Stimulated activated CD4-positive, alpha-beta T cell treated with anti-CD3 and anti-CD28 coated beads, Interleukin-15, amount 100 ng/mL, for 1 hour (primary cell): ENCODE measurements at regions not wholly inside any gene's neighbourhood (a gene's known extent, or its start where the extent isn't known, plus 50 kb on each side); places are given as distances from the start of the nearest gene placed in this dataset.

Source experiments
- DNase-seq, 2 donors: peaks; one replicate each; pipeline ENCODE4 v3.0.0-alpha.2; 2020; ENCODE audit warnings: low read depth in 1 of 2, low spot score in 1 of 2

DNA sequence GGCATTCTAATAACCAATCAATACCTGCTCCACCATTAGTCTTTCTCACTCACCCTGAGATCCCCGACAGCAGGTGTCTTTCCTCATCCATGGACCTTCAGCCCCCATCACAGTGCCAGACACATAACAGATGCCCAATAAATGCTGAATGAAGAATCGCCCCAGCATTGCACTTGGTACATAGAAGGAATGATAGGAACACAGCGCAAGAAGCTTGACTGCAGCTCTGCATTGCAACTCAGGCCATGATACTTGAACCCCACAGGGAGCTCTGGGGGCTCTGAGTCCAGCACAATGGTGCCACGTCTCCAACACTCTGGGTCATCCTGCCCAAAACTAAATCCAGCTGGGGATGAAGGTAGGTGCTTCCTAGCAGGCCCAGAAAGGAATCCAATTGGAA lies 355.0 kb upstream of the SLC30A5 start:
- no peak for DNase-seq

DNA sequence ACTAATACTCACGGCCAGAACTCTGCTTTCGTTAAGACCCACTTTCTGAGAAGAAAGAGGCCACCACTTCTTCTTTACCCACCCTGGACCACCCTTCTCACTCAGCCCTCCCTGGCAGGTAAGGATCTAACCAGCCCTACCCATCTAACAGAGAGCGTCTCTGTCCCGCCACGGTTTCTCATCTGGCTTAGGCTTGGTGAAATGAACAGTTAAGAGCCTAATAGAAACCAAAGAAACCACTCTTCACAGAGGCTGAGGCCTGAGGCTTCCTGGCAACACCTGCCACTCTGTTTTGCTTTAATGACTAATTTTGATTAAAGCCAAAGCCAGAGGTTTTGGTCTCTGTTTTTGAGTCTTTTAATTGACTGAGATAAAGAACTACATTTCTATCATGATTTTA lies 354.1 kb upstream of the SLC30A5 start:
- DNase-seq = no peak

DNA sequence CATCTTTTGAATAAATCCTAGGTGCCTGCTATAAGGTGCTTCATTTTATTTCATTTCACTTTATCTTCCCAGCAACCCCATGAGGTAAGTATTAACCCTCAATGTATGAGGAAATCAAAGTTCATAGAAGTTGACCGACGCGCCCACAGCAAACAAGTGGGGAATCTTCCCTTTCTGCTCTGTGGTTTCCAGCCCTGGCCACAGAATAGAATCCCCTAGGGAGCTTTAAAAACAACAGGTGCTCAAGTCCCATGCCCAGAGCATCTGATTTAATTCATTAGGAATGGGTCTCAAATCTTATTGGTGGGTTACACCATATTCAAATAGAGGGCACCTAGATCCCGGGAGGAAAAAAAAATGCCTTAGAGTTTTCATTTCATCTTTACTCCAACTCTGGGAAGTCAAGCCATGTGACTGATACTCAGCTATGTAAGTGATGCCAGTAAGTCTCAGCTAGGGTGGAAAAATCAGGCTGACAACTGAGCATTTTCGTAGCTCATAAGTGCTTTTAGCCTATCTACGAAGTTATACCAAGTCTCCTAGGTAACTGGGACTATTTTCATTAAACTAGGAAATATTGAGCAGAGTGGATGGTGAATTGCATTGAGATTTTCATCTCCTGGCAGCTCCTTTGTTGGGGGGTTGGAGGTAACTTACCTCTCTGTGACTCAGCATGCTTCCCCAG lies 353.4 kb upstream of the SLC30A5 start:
- no peak for DNase-seq

DNA sequence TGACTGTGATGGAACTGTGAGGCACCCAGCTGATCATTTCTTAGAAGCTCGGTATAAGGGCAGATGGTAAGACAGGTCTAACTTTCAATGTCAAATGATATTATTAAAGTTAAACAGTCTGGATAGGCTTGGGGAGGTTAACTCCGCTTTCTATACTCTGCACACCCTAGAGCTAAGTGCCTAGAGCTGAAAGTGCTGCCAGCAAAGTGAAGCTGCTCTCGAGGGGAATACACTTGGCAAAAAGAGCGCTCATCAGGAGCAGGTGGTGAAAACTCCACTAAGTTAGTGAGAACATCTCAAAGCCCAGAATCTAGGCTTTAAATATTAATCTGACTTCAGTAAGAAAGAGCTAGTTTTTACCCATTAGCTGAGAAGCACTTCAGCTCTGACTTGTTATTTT lies 349.6 kb upstream of the SLC30A5 start:
- DNase-seq = no peak

DNA sequence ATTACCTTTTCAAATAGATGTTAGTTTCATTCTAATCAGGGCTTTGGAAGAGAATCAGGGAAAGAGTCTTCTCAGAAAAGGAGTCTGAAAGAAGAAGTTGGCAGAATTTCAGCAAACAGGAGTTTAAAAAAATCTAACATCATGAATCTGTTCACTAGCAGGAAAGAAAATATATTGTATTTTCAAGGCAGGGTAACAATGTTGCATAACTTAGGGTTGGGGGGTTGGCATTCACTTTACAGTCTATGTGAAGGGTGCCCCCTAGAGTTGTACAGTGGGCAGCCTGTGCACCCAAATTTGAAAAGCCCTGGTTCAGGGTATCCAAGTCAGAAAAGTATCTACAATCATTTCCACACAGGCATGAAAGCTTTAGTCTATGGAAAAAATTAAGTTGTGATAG lies 348.4 kb upstream of the SLC30A5 start:
- DNase-seq = no peak

DNA sequence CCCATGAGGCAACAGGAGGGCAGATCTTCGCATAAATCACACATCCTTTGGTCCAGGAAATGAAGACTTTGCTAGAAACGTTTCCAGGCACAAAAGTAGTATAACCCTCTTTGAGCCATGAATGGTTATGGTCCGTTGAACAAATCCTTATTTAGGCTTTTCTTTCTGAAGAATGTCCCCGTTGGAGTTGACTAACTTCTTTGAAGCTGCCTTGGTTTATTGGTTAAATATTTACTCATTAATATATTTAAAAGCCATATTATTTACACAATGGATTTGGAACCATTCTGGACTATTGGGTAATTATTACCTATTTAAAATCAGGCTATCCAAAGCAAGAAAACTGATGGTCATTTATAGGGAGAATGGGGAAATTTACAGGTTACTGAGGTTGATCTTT lies 347.6 kb upstream of the SLC30A5 start:
- DNase-seq = no peak

DNA sequence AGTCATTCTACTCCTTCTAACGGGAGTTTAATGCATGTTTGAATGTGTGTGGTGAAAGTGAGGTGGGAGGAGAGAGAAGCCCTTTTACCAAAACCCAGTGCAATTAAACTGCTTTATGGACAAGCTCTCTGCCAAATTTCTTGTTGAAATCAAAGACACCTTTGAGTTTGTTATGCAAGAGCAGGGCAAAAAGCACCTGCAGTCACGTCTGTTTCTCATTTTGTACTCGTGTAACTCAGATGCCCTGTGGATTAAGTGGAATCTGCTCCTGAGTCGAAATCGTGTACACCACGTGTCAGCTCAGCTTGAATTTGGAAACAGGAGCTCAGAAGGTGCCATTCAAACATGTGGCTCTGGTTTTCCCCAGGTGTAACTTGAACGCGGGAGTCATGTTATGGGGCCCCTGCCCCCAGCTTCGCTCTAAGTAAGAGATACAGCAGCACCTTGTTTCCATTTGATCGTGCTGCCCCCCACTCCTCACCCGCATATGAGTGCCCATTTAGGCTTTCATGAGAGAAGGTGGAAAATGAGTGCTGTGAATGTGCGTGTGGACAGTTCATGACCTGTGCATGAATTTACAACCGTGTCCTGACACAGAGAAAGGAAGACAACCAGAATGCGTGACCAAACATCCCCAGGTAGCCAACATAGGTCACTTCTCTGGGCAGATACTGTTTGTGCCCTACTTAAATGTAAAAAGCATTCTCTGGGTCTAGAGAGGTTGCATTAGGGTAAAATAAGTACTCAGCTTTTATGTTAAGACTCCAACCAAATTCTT lies 347.0 kb upstream of the SLC30A5 start:
- DNase-seq = no peak

DNA sequence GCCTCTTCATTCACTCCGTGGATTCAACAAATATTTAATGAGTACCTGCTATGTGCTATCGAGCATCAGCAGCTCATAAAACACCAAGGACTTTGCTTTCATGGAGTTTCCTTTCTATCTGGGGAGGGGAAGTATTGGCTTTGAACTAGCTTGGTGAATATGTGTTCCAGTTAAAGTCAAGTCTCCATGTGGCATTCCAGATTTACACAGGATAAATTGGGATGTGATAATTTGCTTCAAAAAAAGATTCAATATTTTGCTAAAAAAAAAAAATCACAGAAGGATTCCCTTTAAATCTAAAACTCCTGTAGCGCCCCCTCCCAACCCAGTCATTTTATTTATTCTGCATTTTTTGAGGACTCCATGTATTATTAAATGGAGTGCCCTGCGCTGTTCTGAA lies 346.3 kb upstream of the SLC30A5 start:
- DNase-seq = no peak

DNA sequence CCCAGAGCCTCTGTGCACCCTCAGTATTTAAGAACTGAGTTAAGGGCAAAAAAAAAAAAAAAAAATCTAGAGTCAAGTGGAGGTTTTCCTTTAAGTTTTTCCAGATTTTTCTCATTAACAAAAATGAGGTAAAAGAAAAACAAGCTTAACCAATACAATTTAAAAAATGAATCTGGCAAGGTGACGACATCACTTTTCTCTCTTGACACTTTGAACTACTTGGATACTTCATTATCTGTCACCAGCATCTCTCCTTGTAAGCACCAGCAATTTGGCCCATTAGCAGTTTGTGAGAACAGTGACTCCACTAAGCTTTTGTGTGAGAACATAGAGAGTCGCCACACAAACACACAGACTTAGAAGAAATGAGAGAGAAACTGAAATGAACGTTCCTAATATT lies 345.7 kb upstream of the SLC30A5 start:
- DNase-seq = no peak

DNA sequence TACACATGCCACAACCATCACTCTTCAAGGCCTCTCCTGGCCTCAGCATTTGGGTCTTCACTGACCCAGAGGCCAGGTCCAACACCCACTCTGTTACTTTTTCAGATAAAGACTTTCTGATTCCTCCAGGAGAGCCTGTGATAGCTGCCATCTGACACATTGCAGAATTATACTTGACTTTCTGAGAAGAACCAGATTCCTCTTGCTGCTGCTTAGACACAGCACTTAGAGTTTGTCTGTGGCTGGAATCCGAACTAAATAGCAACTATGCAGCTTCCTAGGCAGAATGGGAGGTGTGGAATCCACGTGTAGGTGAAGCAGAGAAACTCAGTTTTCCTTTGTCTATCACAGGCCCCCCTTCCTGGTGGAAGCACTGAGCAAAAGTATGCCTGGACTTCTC lies 344.7 kb upstream of the SLC30A5 start:
- DNase-seq = no peak

DNA sequence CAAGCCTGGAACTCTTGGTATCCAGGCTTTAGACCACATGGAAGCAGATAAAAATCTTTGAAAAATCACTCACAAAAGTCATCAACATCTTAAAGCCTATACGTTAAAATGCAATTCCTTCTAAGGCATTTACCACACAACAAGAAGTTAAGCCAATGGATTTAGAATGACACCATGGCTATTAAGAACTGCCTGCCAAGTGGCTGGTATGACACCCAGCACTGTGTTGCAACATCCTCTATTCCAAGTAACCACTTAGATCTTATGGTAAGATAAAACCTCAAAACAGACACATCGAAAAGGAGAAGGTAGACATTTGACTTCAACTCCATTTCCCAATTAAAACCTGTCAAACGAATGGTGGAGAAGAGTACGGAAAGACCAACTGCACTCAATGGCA lies 344.2 kb upstream of the SLC30A5 start:
- no peak for DNase-seq

DNA sequence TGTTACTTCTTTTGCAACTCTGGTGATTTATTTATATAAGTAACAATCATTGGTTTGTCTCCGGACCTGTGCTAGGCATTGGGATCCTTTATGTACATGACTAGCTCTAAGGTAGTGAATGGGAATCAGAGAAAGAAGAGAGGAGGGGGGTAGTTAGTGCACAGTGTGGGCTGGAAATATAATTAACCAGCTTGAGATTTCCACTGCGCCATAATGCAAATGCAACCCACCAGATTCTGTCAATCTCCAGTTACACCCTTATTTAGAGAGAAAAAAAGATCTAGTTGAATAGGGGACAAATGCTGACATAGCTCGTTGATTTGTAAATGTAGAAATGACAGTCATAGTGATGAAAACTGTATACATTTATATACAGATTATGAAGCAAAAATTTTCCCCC lies 342.2 kb upstream of the SLC30A5 start:
- DNase-seq = no peak

DNA sequence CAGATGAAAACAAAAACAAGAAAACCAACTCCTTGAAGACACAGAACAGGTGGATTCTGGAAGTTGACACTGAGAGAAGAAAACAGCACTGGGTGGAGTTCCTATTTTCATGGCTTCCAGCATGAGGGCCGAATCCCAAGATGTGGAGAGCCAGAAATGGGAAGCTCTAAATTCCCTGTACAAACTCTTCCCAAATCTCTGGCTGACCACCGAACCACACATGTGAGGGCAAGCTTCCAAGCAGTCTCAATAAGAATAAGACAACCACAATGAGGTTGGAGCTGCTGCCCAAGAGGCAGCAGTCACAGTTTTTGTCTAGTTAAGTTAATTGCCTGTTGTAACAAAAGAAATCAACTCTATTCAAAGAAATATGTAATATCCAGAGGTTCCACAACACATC lies 339.3 kb upstream of the SLC30A5 start:
- no peak for DNase-seq

DNA sequence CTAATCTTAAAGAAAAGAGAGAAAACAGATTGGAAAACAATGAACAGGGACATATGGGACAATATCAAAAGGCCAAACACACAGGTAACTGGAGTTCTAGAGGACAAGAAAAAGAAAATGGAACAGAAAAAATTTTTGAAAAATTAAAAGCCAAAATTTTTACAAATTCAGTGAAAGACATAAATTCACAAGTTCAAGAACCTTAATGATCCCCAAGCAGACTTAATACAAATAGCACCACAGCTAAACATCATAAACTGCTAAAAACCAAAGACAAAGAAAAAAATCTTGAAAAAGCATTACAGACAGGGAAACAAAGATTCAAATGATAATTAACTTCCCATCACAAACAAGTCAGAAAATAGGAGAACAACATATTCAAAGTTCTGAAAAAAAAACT lies 338.5 kb upstream of the SLC30A5 start:
- DNase-seq = no peak

DNA sequence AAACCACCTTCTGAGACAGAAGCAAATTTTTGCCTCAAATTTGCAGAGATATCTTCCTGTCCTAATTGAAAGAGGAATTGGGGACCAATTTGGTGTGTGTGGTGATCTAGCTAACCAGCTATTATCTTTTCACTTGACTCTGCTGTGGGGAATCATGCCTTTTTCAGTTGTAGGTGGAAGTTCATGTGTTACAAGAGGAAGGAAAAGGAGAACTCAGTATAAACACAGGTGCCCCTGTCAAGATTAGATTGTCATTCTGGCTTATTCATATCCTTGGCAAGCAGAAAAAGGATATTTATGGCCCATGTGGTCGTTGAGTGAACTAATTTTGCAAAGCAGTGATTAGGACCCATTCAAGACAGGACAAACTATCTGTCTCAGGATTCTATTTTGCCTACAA lies 336.8 kb upstream of the SLC30A5 start:
- DNase-seq = no peak

DNA sequence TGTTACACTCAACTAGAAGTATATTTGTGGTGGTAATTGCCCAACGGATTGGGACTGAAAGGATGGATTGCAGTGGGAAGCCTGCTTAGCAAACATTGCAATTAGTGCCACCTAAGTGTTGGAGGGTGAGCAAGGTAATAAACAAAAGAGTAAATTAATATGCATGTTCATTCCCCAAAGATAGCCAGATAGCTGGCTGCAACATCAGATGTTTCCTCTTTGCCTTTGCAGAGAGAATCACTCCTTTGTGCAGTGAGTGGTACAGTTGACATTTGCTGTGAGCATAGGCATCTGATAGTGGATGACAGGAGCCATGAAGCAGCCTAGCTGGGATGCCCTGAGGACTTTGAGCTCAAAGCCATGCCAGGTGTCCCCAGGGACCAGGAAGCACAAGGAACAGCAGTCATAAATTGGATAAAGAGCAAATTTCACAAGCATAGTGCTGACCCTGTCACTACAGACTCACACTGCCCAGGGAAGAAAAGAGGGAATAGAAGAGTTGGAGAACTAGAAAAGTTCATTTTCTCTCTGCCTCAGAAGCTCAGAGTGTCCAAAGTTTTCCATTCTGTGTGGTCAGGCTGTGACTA lies 336.1 kb upstream of the SLC30A5 start:
- no peak for DNase-seq

DNA sequence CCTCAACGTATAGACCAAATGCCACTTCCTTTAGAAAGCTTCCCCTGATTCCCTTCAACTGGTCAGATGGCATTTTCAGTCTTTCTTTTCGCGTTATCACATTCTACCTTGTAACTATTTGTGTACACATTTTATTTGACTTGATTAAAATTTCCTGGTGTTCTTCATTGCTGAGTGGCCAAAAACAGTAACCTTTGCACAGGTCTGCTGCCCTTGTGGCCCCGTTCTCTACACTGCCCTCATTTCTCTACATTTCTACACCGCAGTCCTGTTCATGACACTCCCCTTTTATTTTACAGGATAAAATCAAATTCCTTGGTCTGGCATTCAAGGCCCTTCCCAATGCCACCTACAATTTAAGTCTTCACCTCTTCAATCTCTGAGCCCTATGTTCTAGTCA lies 334.2 kb upstream of the SLC30A5 start:
- no peak for DNase-seq

DNA sequence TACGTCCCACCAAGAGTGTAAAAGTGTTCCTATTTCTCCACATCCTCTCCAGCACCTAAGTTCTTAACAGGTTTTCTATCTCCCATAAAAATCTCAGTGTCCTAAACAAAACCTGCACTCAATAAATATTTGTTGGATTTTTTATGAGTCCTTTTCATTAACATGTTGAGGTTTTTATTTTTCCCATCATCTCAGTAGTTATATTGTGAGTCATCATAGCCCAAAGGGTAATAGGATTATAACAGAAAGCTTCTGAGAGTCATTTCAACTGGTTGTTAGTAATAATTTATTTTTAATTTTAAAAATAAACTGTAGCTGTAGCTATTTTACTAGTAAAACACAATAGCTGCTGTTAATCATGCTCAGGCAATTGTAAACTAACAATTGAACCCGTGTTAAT lies 331.6 kb upstream of the SLC30A5 start:
- no peak for DNase-seq

DNA sequence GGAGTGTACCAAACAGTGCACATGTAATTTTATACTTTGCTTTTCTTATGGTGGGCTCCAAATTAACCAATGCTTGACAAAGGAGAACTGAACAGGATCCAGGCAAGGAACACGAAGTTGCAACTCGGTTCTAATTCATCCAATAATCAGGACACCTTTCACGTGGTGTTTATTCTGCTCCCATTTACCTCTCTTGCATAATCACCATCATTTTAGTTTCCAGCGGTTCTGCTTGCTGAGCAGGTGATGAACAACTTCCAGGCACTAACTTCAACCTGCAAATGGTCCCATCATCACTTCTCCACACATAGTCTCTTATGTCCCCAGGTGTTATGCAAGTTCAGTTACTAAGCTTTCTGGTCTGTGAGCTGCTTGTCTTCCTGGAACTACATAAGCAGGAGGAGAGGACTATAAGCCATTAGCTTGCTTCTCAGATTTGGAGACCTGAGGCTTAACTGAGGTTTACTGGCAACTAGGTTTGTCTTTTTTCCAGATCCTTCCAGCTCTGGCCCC lies 326.8 kb upstream of the SLC30A5 start:
- DNase-seq = no peak

DNA sequence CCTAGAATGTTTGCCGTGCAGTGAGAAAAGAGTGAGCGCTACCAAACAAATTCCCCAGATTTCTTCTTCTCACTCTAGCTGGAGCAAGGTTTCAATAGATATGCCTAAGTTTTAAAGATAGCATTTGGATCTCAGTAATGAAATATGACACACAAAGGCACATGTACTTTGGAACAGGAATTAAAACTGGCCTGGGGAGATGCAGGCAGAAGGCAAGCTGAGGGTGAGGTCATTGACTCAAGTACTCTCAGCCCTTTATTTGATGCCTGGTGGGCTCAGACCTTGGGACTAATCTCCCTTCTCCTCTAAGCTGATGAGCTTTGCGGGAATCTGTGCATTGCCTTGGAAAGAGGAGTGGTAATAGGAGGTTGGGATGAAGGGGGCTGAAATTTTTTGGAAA lies 323.3 kb upstream of the SLC30A5 start:
- DNase-seq = no peak

DNA sequence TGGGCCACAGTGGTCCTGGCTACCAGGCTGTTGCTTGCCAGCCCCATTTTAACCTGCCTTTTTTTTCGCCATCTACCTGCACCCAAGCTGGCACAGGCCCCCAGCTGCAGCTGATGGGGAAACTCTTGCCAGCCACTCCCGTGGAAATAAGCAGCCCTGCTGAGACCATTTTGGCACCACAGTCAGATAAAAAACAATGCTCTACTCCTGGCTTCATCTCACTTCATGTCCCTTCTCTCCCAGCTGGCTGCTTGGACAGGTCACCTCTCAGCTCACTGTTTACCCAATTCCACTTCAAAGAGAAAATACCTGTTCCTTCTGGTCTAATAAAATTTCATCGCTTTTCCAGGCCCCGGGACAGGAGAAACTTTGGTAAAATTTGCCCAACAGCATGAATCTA lies 322.6 kb upstream of the SLC30A5 start:
- DNase-seq = no peak

DNA sequence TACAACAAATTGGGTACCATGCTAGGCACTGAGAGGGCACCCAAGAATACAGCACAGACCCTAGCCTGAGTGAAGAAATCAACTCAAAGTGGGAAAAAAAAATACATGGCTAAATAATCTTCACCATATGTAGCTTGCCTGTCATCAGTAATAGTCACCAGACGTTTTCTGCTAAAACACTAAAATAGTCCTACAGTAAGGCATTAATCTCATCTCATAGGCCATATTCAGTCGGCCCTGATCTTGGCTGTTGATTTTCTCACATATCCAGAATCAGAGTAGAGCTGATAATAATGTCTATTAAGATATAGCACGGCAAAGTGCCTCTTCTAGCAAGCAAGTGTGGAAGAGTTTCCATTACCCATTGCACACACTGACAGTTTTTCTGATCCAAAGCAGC lies 322.1 kb upstream of the SLC30A5 start:
- no peak for DNase-seq
